VCaP (cell line): ENCODE measurements at regions not wholly inside any gene's neighbourhood (a gene's known extent, or its start where the extent isn't known, plus 50 kb on each side); places are given as distances from the start of the nearest gene placed in this dataset.

Source experiments
- H3K27ac ChIP-seq: fragments of 450-650 bp; 2 replicates; pipeline ENCODE4 v1.5.1; 2017
- CTCF ChIP-seq: fragments of 450-650 bp; conservative IDR thresholded peaks from 2 replicates; pipeline ENCODE4 v1.5.1; 2017; ENCODE audit warnings: mild to moderate bottlenecking, moderate library complexity

DNA sequence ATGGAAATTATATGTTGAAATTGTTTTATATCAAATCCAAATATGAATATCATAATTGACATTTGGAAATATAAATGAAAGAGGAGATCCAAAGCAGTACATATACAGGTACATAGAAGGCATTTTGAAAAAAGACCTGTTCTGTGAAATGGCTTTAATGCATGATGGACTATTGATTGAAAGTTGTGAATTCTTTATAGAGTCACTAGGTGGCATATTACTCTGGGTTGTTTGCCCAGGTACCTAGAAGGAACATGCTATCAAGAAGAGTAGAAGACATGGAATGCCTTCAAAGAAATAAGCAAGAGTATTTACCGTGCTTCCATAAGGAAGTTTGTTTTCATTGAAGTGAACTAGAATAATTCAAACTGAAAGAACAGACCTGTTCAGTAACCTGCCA, 160.0 kb upstream of the ANK3 start:
- peak; percentile 75 for TF ChIP-seq CTCF
- H3K27ac ChIP-seq, result no peak overlapping the region

- TF ChIP-seq CTCF, result no peak
- H3K27ac ChIP-seq, result no peak overlapping the region
Measured at GRCh38 chr10:60542657-60543056, 153.0 kb upstream of the ANK3 start.

- no peak overlapping the region for H3K27ac ChIP-seq
- TF ChIP-seq CTCF, result no peak
Measured at GRCh38 chr10:60541451-60541850, 151.8 kb upstream of the ANK3 start.

- H3K27ac ChIP-seq, result no peak overlapping the region
- no peak for TF ChIP-seq CTCF
Measured at GRCh38 chr10:60537697-60538096, 148.0 kb upstream of the ANK3 start.

DNA sequence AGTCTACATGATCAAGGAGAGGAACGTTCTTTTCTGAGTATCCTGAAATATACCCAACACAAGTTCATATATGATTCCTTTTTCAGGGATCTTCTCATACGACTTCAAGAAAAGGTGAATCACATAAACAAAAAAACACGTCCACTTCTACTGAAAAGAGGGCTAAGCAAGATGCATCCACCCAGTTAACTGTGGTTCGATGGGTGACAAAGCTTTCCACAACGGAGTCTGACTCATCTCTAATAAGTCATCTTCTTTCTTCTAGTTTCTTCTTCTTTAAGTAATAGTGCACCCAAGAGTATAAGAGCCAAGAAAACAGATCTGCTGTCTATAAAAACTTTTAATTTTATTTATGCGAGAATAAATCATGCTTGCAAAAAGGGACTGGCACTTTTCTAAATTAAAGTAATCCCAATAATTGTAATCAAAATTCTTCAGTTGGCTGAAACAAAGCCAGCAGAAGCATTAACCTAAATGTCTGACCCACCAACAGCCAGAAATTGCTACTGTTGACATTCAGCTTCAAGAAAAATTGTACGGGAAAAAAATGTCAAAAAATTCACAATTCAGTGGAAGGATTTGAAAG, 146.9 kb upstream of the ANK3 start:
- no peak overlapping the region for H3K27ac ChIP-seq
- no peak for TF ChIP-seq CTCF

DNA sequence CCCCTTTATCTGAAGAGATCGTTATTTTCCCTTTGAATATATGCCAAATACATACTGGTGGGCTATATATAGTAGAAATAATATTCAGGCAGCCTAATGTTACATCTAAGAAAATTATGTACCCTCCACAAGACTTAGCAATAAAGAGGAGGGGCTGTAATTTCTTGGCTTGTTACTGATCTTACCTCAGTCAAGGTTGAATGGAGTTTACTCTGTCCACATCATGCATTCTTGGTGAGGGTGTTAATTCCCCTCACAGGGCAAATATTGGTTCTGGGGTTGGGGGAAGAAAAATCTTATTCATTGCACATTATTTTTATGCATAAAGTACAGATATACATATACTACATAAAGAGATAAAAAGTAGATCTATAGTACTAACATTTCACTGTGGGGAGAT, 145.8 kb upstream of the ANK3 start:
- TF ChIP-seq CTCF, result no peak
- H3K27ac ChIP-seq, result no peak overlapping the region

GRCh38 chr10:60534761-60535389, 145.2 kb upstream of the ANK3 start:
- no peak for TF ChIP-seq CTCF
- no peak overlapping the region for H3K27ac ChIP-seq
